ENCODE measurements at regions not wholly inside any gene's neighbourhood (a gene's known extent, or its start where the extent isn't known, plus 50 kb on each side); places are given as distances from the start of the nearest gene placed in this dataset.

- TF ChIP-seq POLR2A (IDR thresholded peaks at IDR 0.05): no peak
- TF ChIP-seq CTCF (IDR thresholded peaks at IDR 0.05): no peak
These were observed 516.0 kb downstream of the BTBD3 start for GRCh38 chr20:12433724-12434123.
